Nephron progenitor cell (in vitro differentiated cells): ENCODE measurements at regions not wholly inside any gene's neighbourhood (a gene's known extent, or its start where the extent isn't known, plus 50 kb on each side); places are given as distances from the start of the nearest gene placed in this dataset.

Experiments used
- DNase-seq: peaks from one replicate; pipeline ENCODE4 v3.0.0; 2021
- H3K27ac Mint-ChIP-seq: 2 replicates; pipeline ENCODE4 v1.8.0; 2021; ENCODE audit warnings: mild to moderate bottlenecking, moderate library complexity, mixed read lengths
- H3K27me3 Mint-ChIP-seq: 2 replicates; pipeline ENCODE4 v1.8.0; 2021; ENCODE audit warnings: mild to moderate bottlenecking, low read depth, mixed read lengths; ENCODE audit not compliant: poor library complexity
- H3K36me3 Mint-ChIP-seq: 2 replicates; pipeline ENCODE4 v1.8.0; 2021; ENCODE audit warnings: low read depth, mixed read lengths
- H3K4me1 Mint-ChIP-seq: 2 replicates; pipeline ENCODE4 v1.8.0; 2021; ENCODE audit warnings: mixed read lengths
- H3K4me3 Mint-ChIP-seq: 2 replicates; pipeline ENCODE4 v1.8.0; 2021; ENCODE audit warnings: mild to moderate bottlenecking, moderate library complexity, mixed read lengths
- H3K9me3 Mint-ChIP-seq: 2 replicates; pipeline ENCODE4 v1.8.0; 2021; ENCODE audit warnings: mild to moderate bottlenecking, moderate library complexity, mixed read lengths
- CTCF ChIP-seq: fragments of 200-600 bp; sonication (generic); IDR thresholded peaks from 2 replicates; pipeline ENCODE4 v1.5.0; 2021; ENCODE audit warnings: antibody characterized with exemption

GRCh38 chr12:124422570-124423523 lies 128.0 kb downstream of the RFLNA start:
- peaks cover 8% of the 10 kb centered on the region for H3K27me3 Mint-ChIP-seq
- no peak for TF ChIP-seq CTCF
- DNase-seq, result no peak
- peaks cover 45% of the 10 kb centered on the region for H3K36me3 Mint-ChIP-seq
- H3K9me3 Mint-ChIP-seq, result no peaks in the 10 kb centered on the region
- H3K4me3 Mint-ChIP-seq, result no peak overlapping the region
- peaks cover 54% of the 10 kb centered on the region for H3K4me1 Mint-ChIP-seq
- H3K27ac Mint-ChIP-seq, result no peak overlapping the region

GRCh38 chr12:124422142-124422569 lies 127.3 kb downstream of the RFLNA start:
- DNase-seq, result no peak
- no peak overlapping the region for H3K27ac Mint-ChIP-seq
- no peak for TF ChIP-seq CTCF
- peaks cover 47% of the 10 kb centered on the region for H3K4me1 Mint-ChIP-seq
- peaks cover 10% of the 10 kb centered on the region for H3K27me3 Mint-ChIP-seq
- no peaks in the 10 kb centered on the region for H3K9me3 Mint-ChIP-seq
- H3K4me3 Mint-ChIP-seq, result no peak overlapping the region
- H3K36me3 Mint-ChIP-seq, result peaks cover 52% of the 10 kb centered on the region

- Mint-ChIP-seq H3K27me3 (peaks cover 10% of the 10 kb centered on the region), H3K4me3 (no peak overlapping the region), H3K27ac (no peak overlapping the region), H3K9me3 (no peaks in the 10 kb centered on the region), H3K4me1 (peaks cover 37% of the 10 kb centered on the region), H3K36me3 (peaks cover 55% of the 10 kb centered on the region)
- no peak for DNase-seq
- no peak for TF ChIP-seq CTCF
Observed at GRCh38 chr12:124420996-124421674, 126.2 kb downstream of the RFLNA start.

GRCh38 chr12:124420041-124420995 lies 125.4 kb downstream of the RFLNA start:
- Mint-ChIP-seq H3K27ac (no peak overlapping the region), H3K4me1 (peaks cover 29% of the 10 kb centered on the region), H3K27me3 (peaks cover 7% of the 10 kb centered on the region), H3K36me3 (peaks cover 55% of the 10 kb centered on the region), H3K9me3 (no peaks in the 10 kb centered on the region), H3K4me3 (no peak overlapping the region)
- DNase-seq, result no peak
- TF ChIP-seq CTCF, result no peak

- peaks cover 4% of the 10 kb centered on the region for H3K27me3 Mint-ChIP-seq
- peaks cover 55% of the 10 kb centered on the region for H3K36me3 Mint-ChIP-seq
- H3K4me3 Mint-ChIP-seq, result no peak overlapping the region
- no peak for TF ChIP-seq CTCF
- no peak overlapping the region for H3K27ac Mint-ChIP-seq
- DNase-seq, result no peak
- no peaks in the 10 kb centered on the region for H3K9me3 Mint-ChIP-seq
- peaks cover 24% of the 10 kb centered on the region for H3K4me1 Mint-ChIP-seq
Observed at GRCh38 chr12:124419292-124420040, 124.6 kb downstream of the RFLNA start.
